ENCODE measurements at regions not wholly inside any gene's neighbourhood (a gene's known extent, or its start where the extent isn't known, plus 50 kb on each side); places are given as distances from the start of the nearest gene placed in this dataset.

DNA sequence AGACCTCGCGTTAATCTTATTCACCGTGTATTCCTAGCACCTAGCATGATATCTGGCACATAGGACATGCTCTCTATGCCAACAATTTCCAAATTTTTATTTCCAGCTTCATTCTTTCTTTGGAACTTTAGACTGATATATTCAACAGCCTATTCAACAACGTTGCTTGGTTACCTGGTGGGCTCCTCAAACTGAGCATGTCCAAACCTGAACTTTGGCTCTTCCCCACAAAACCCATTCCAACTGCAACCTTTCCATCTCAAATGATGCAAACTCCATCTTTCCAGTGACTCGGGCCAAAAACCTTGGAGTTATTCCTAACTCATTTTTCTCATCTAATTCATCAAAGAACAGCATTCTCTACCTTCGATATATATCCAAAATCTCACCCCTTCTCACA, 525.2 kb downstream of the AGTPBP1 start:
- Histone ChIP-seq H3K36me3 (no peaks in the 10 kb centered on the region), H3K4me3 (no peak overlapping the region), H3K27ac (no peak overlapping the region), H3K4me1 (no peaks in the 10 kb centered on the region), H3K9me3 (no peaks in the 10 kb centered on the region), H3K27me3 (no peaks in the 10 kb centered on the region)
- ATAC-seq (no peak), DNase-seq (no peak)
- intact Hi-C loops (cut with DNase I): no loop called here
- no peak for TF ChIP-seq CTCF (IDR thresholded peaks at IDR 0.05)

- intact Hi-C loops (cut with DNase I): no loop called here
- ATAC-seq (no peak), DNase-seq (no peak)
- no peaks in the 10 kb centered on the region for H3K4me1 ChIP-seq
- no peaks in the 10 kb centered on the region for H3K27me3 ChIP-seq
- no peak for TF ChIP-seq CTCF (IDR thresholded peaks at IDR 0.05)
- H3K9me3 ChIP-seq: no peaks in the 10 kb centered on the region
- no peak overlapping the region for H3K4me3 ChIP-seq
- no peaks in the 10 kb centered on the region for H3K36me3 ChIP-seq
- no peak overlapping the region for H3K27ac ChIP-seq
Observed at GRCh38 chr9:85215961-85216360, 525.8 kb downstream of the AGTPBP1 start.

DNA sequence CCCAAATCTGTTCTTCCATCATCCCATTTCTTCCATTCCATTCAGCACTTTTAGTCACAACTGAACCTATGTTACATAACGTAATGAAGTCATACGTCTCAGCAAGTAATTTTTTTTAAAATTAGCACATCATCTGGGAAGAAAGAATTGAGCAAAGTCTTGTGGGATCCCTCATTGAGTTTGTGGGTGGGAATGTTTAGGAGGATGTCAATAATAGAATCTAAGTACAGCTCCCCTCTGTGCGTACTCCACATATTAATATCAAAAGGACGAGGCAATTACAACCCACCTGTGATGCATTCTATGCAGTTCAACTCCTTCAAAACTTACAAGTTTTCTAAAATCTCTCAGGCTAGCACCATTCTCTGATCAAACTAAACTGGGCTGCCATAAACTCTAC, 526.3 kb downstream of the AGTPBP1 start:
- no peak for TF ChIP-seq CTCF (IDR thresholded peaks at IDR 0.05)
- no peak overlapping the region for H3K27ac ChIP-seq
- DNase-seq (no peak), ATAC-seq (no peak)
- no peaks in the 10 kb centered on the region for H3K9me3 ChIP-seq
- no peaks in the 10 kb centered on the region for H3K27me3 ChIP-seq
- H3K4me3 ChIP-seq: no peak overlapping the region
- intact Hi-C loops (cut with DNase I): no loop called here
- H3K36me3 ChIP-seq: no peaks in the 10 kb centered on the region
- H3K4me1 ChIP-seq: no peaks in the 10 kb centered on the region

DNA sequence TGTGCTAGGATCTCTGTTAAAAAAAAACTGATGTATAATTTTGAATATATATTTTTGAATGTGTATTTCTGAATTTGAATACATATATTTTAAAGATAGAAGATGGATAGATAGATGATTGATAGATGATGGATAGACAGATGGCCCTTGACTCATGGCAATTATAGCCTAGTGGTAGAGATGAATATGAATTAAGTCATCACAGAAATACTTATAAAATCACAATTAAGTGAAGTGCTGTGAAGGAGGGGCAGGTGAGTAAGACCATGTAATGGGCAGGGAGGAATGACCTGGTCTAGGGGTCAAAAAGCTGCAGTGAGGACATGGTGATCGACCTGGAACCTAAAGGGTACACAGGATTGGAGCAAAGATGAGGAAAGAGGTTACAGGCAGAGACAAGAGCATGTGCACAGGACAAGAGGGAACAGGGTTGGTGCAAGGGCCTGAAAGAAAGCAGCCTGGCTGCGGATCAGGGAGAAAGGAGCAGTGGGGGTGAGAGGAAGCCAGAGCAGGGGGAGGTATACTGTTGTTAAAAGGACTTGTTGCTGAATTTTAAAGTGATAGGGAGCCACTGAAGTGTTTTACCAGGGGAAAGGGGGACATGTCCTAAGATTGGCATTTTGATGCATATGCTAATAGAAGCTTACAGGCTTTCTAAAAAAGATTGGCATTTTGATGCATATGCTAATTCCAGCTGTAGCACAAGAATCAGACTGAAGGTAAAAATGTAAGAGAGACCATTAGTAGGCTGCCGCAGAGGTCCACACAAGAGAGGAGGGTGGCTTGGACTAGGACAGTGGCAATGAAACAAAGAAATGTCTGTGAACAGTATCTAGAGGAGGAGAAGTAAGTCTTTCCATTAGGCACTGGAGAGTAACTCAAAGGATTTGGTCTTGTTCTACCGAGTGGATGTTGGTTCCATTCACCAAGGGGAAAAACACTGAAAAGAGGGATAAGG, 527.8 kb downstream of the AGTPBP1 start:
- no peaks in the 10 kb centered on the region for H3K27me3 ChIP-seq
- no peak overlapping the region for H3K27ac ChIP-seq
- H3K9me3 ChIP-seq: no peaks in the 10 kb centered on the region
- H3K36me3 ChIP-seq: no peaks in the 10 kb centered on the region
- intact Hi-C loops (cut with DNase I): no loop called here
- no peak for ATAC-seq
- DNase-seq: no peak
- TF ChIP-seq CTCF (IDR thresholded peaks at IDR 0.05): no peak
- H3K4me1 ChIP-seq: no peaks in the 10 kb centered on the region
- no peak overlapping the region for H3K4me3 ChIP-seq

GRCh38 chr9:85212887-85213286, 528.9 kb downstream of the AGTPBP1 start:
- intact Hi-C loops (cut with DNase I): no loop called here

More at GRCh38 chr9:85212887-85213286, 528.9 kb downstream of the AGTPBP1 start:
- ATAC-seq (peak; percentile 40), DNase-seq (no peak)
- no peaks in the 10 kb centered on the region for H3K27me3 ChIP-seq
- H3K4me1 ChIP-seq: no peaks in the 10 kb centered on the region
- no peak for TF ChIP-seq CTCF (IDR thresholded peaks at IDR 0.05)
- no peaks in the 10 kb centered on the region for H3K9me3 ChIP-seq
- H3K27ac ChIP-seq: no peak overlapping the region
- no peak overlapping the region for H3K4me3 ChIP-seq
- no peaks in the 10 kb centered on the region for H3K36me3 ChIP-seq

Data from left lung (tissue), 4 donors.